Sigmoid colon (tissue), 4 donors: ENCODE measurements at regions not wholly inside any gene's neighbourhood (a gene's known extent, or its start where the extent isn't known, plus 50 kb on each side); places are given as distances from the start of the nearest gene placed in this dataset.

Source experiments
- CTCF ChIP-seq, 4 experiments: fragments of 450-650 bp in 3 of 4; fragments of 200-600 bp in 1 of 4; IDR thresholded peaks; one replicate each; pipeline ENCODE4 v1.5.1; 2016 to 2019; ENCODE audit warnings: antibody characterized with exemption in 4 of 4, mild to moderate bottlenecking in 3 of 4, moderate library complexity in 2 of 4
- POLR2A ChIP-seq, 2 donors: fragments of 450-650 bp; IDR thresholded peaks; one replicate each; pipeline ENCODE4 v1.6.1; 2016; ENCODE audit warnings: antibody characterized with exemption in 2 of 2, mild to moderate bottlenecking in 2 of 2, moderate library complexity in 2 of 2
- POLR2AphosphoS5 ChIP-seq, 4 donors: sonication (generic); formaldehyde crosslinking; IDR thresholded peaks; one replicate each; pipeline ENCODE4 v1.6.1; 2017; ENCODE audit warnings: antibody characterized with exemption in 4 of 4

- TF ChIP-seq CTCF (IDR thresholded peaks at IDR 0.05) = no peak
- no peak for TF ChIP-seq POLR2AphosphoS5 (IDR thresholded peaks at IDR 0.05)
- no peak for TF ChIP-seq POLR2A (IDR thresholded peaks at IDR 0.05)
Observed at GRCh38 chr7:32217341-32218153, 147.3 kb upstream of the PDE1C start.
